H1 (cell line): ENCODE measurements at regions not wholly inside any gene's neighbourhood (a gene's known extent, or its start where the extent isn't known, plus 50 kb on each side); places are given as distances from the start of the nearest gene placed in this dataset.

ENCODE experiments used
- CTCF ChIA-PET: fragments of 300-600 bp; sonication (Branson Sonifier 250); formaldehyde crosslinking; loops from one replicate; lab custom pipeline; 2021; ENCODE audit not compliant: partially characterized antibody; lab: Charles Lee
- POLR2A ChIA-PET: fragments of 300-600 bp; sonication (Branson Sonifier 250); formaldehyde crosslinking; loops from one replicate; lab custom pipeline; 2021; ENCODE audit warnings: inconsistent platforms; ENCODE audit not compliant: partially characterized antibody; lab: Charles Lee
- DNase-seq, 2 experiments: peaks; one replicate each; pipeline versions ENCODE4 v3.0.0 to v3.0.0-alpha.2; 2010 to 2022; ENCODE audit warnings: low spot score in 2 of 2, low read depth in 1 of 2, mixed read lengths in 1 of 2
- FAIRE-seq: peaks from 2 replicates; lab custom pipeline; 2011; peaks lifted over from hg19 to GRCh38; lab: Jason Lieb, UNC
- H2AFZ ChIP-seq: 2 replicates; pipeline ENCODE4 v1.8.1; 2012; ENCODE audit warnings: low read length, inconsistent platforms
- H2AK5ac ChIP-seq: 2 replicates; pipeline ENCODE4 v1.6.1; 2013; ENCODE audit warnings: low read depth, low read length
- H2BK120ac ChIP-seq: replicated peaks from 2 replicates; pipeline ENCODE3; 2013; ENCODE audit warnings: low read depth, low read length, inconsistent platforms
- H2BK12ac ChIP-seq: 2 replicates; pipeline ENCODE4 v1.6.1; 2013; ENCODE audit warnings: low read depth, low read length
- H2BK15ac ChIP-seq: 2 replicates; pipeline ENCODE4 v1.6.1; 2013; ENCODE audit warnings: low read length
- H2BK20ac ChIP-seq: 2 replicates; pipeline ENCODE4 v1.6.1; 2013; ENCODE audit warnings: low read length
- H2BK5ac ChIP-seq: 2 replicates; pipeline ENCODE4 v1.6.1; 2013; ENCODE audit warnings: low read depth, low read length
- H3K14ac ChIP-seq: 2 replicates; pipeline ENCODE4 v1.6.1; 2013; ENCODE audit warnings: inconsistent platforms; ENCODE audit not compliant: insufficient read length
- H3K18ac ChIP-seq: 2 replicates; pipeline ENCODE4 v1.6.1; 2013; ENCODE audit warnings: low read length; ENCODE audit errors: extremely low read depth
- H3K23ac ChIP-seq: 2 replicates; pipeline ENCODE4 v1.6.1; 2013; ENCODE audit warnings: inconsistent platforms; ENCODE audit not compliant: insufficient read length
- H3K23me2 ChIP-seq: 2 replicates; pipeline ENCODE4 v1.6.1; 2013; ENCODE audit warnings: low read depth, low read length
- H3K27ac ChIP-seq: 2 replicates; pipeline ENCODE4 v1.6.1; 2011; ENCODE audit warnings: low read depth, low read length, inconsistent platforms
- H3K27me3 ChIP-seq, 4 experiments: replicated peaks in 1 of 4; 1 replicate in 1 of 4; 2 replicates in 3 of 4; pipeline versions ENCODE4 v1.6.1 to v1.8.1; 2011 to 2013; ENCODE audit warnings: low read length in 3 of 4, mild to moderate bottlenecking in 3 of 4, inconsistent platforms in 2 of 4, mixed read lengths in 2 of 4, moderate library complexity in 1 of 4; ENCODE audit not compliant: control insufficient read depth in 3 of 4, insufficient read depth in 3 of 4; ENCODE audit errors: extremely low read depth in 1 of 4
- H3K36me3 ChIP-seq, 4 experiments: 2 replicates each; pipeline versions ENCODE4 v1.6.1 to v1.8.1; 2011 to 2013; ENCODE audit warnings: mild to moderate bottlenecking in 4 of 4, low read length in 3 of 4, moderate library complexity in 2 of 4, control low read depth in 1 of 4, inconsistent platforms in 1 of 4; ENCODE audit not compliant: insufficient read depth in 4 of 4, control insufficient read depth in 2 of 4
- H3K4ac ChIP-seq: replicated peaks from 2 replicates; pipeline ENCODE3; 2013; ENCODE audit warnings: low read length, low read depth, mixed read lengths, inconsistent platforms; ENCODE audit not compliant: insufficient read length
- H3K4me1 ChIP-seq, 4 experiments: replicated peaks in 1 of 4; 1 replicate in 1 of 4; 2 replicates in 3 of 4; pipeline versions ENCODE4 v1.6.1 to v1.8.1; 2011 to 2013; ENCODE audit warnings: low read length in 3 of 4, inconsistent platforms in 2 of 4, mixed read lengths in 1 of 4; ENCODE audit not compliant: insufficient read depth in 4 of 4, control insufficient read depth in 3 of 4
- H3K4me2 ChIP-seq, 2 experiments: 2 replicates each; pipeline versions ENCODE4 v1.6.1 to v1.8.1; 2011 to 2013; ENCODE audit warnings: low read depth in 2 of 2, low read length in 2 of 2, control low read depth in 1 of 2, inconsistent platforms in 1 of 2, mild to moderate bottlenecking in 1 of 2; ENCODE audit not compliant: insufficient read depth in 1 of 2
- H3K4me3 ChIP-seq, 4 experiments: fragments of 200-600, 300-600 bp in 1 of 4; sonication (generic), shearing (Covaris generic), sonication (Bioruptor Twin) in 1 of 4; 2 replicates each; pipeline versions ENCODE4 v1.5.1 to v1.8.1; 2011 to 2016; ENCODE audit warnings: low read length in 4 of 4, low read depth in 3 of 4, control low read depth in 2 of 4, inconsistent platforms in 2 of 4, mild to moderate bottlenecking in 2 of 4, mixed read lengths in 1 of 4, moderate library complexity in 1 of 4; ENCODE audit not compliant: insufficient read depth in 2 of 4; ENCODE audit errors: extremely low read depth in 1 of 4
- H3K56ac ChIP-seq: replicated peaks from 2 replicates; pipeline ENCODE3; 2013; ENCODE audit warnings: low read depth, mild to moderate bottlenecking, mixed read lengths, low read length, inconsistent platforms; ENCODE audit not compliant: insufficient read length
- H3K79me1 ChIP-seq: 2 replicates; pipeline ENCODE4 v1.6.1; 2013; ENCODE audit warnings: low read depth, low read length, control low read depth
- H3K79me2 ChIP-seq, 2 experiments: 2 replicates each; pipeline versions ENCODE4 v1.6.1 to v1.8.1; 2012 to 2013; ENCODE audit warnings: low read length in 2 of 2, mild to moderate bottlenecking in 2 of 2, inconsistent platforms in 1 of 2; ENCODE audit not compliant: insufficient read depth in 2 of 2, control insufficient read depth in 1 of 2
- H3K9ac ChIP-seq, 4 experiments: replicated peaks in 1 of 4; 1 replicate in 1 of 4; 2 replicates in 3 of 4; pipeline versions ENCODE4 v1.6.1 to v1.8.1; 2011 to 2013; ENCODE audit warnings: low read depth in 3 of 4, low read length in 3 of 4, control low read depth in 2 of 4, mild to moderate bottlenecking in 2 of 4, moderate library complexity in 2 of 4, inconsistent platforms in 1 of 4; ENCODE audit errors: extremely low read depth in 1 of 4
- H3K9me3 ChIP-seq, 2 experiments: 2 replicates each; pipeline versions ENCODE4 v1.6.1 to v1.8.1; 2012 to 2013; ENCODE audit warnings: mild to moderate bottlenecking in 2 of 2, moderate library complexity in 2 of 2, control low read depth in 1 of 2, inconsistent platforms in 1 of 2, low read depth in 1 of 2, low read length in 1 of 2, mixed read lengths in 1 of 2; ENCODE audit not compliant: insufficient read depth in 2 of 2
- H4K20me1 ChIP-seq, 2 experiments: replicated peaks in 1 of 2; 2 replicates each; pipeline versions ENCODE3 to v1.8.1; 2011 to 2013; ENCODE audit warnings: inconsistent platforms in 2 of 2, low read length in 2 of 2, mild to moderate bottlenecking in 1 of 2; ENCODE audit not compliant: insufficient read depth in 2 of 2, control insufficient read depth in 1 of 2
- H4K5ac ChIP-seq: 2 replicates; pipeline ENCODE4 v1.6.1; 2013; ENCODE audit warnings: low read length, low read depth, mixed read lengths, inconsistent platforms; ENCODE audit not compliant: insufficient read length
- H4K8ac ChIP-seq: 2 replicates; pipeline ENCODE4 v1.8.0; 2013; ENCODE audit warnings: mild to moderate bottlenecking, moderate library complexity, low read length, inconsistent platforms; ENCODE audit not compliant: insufficient read depth; ENCODE audit errors: extremely low read depth
- H4K91ac ChIP-seq: replicated peaks from 2 replicates; pipeline ENCODE3; 2013; ENCODE audit warnings: low read length, mixed read lengths, inconsistent platforms; ENCODE audit not compliant: insufficient read length
- BRCA1 ChIP-seq: IDR thresholded peaks from 2 replicates; pipeline ENCODE4 v1.6.1; 2012; ENCODE audit warnings: low read depth, low read length, improper control_type of control experiment
- CHD2 ChIP-seq: IDR thresholded peaks from 2 replicates; pipeline ENCODE4 v1.6.1; 2012; ENCODE audit warnings: low read length, improper control_type of control experiment
- EP300 ChIP-seq, 2 experiments: IDR thresholded peaks; 1 replicate in 1 of 2; 2 replicates in 1 of 2; pipeline ENCODE4 v1.6.1; 2011 to 2012; ENCODE audit warnings: low read depth in 2 of 2, low read length in 2 of 2, mild to moderate bottlenecking in 2 of 2, borderline replicate concordance in 1 of 2, inconsistent platforms in 1 of 2, moderate library complexity in 1 of 2
- NRF1 ChIP-seq: IDR thresholded peaks from 2 replicates; pipeline ENCODE4 v1.6.1; 2011; ENCODE audit warnings: mild to moderate bottlenecking, low read depth, low read length, improper control_type of control experiment
- POLR2A ChIP-seq, 2 experiments: IDR thresholded peaks; 1 replicate in 1 of 2; 2 replicates in 1 of 2; pipeline ENCODE4 v1.6.1; 2011; ENCODE audit warnings: low read depth in 2 of 2, low read length in 2 of 2, mild to moderate bottlenecking in 2 of 2; ENCODE audit errors: control extremely low read depth in 1 of 2
- RAD21 ChIP-seq, 2 experiments: IDR thresholded peaks in 1 of 2; conservative IDR thresholded peaks in 1 of 2; 2 replicates each; pipeline ENCODE4 v1.6.1; 2011; ENCODE audit warnings: low read depth in 2 of 2, low read length in 2 of 2, improper control_type of control experiment in 1 of 2, inconsistent platforms in 1 of 2, mild to moderate bottlenecking in 1 of 2, moderate library complexity in 1 of 2
- RXRA ChIP-seq: IDR thresholded peaks from 2 replicates; pipeline ENCODE4 v1.6.1; 2011; ENCODE audit warnings: low read depth, mild to moderate bottlenecking, low read length, moderate library complexity; ENCODE audit not compliant: insufficient read depth
- SAP30 ChIP-seq: fragments of 300-600 bp; sonication (generic); IDR thresholded peaks from 2 replicates; pipeline ENCODE4 v1.7.1; 2012; ENCODE audit warnings: low read length, moderate library complexity, mild to moderate bottlenecking, inconsistent platforms; ENCODE audit not compliant: insufficient read depth, insufficient replicate concordance
- YY1 ChIP-seq: IDR thresholded peaks from 2 replicates; pipeline ENCODE4 v1.6.1; 2011; ENCODE audit warnings: low read depth, mild to moderate bottlenecking, low read length
- WGBS, 2 experiments: shearing (Covaris generic) in 1 of 2; methylation state at CpG; one replicate each; pipeline versions ENCODE4 v1.1.6 to v1.1.7; 2013 to 2015; ENCODE audit warnings: low lambda C conversion rate in 2 of 2, mixed read lengths in 2 of 2, inconsistent platforms in 1 of 2, low coverage in 1 of 2, missing lambda C conversion rate in 1 of 2; ENCODE audit not compliant: insufficient replicate concordance in 2 of 2, insufficient coverage in 1 of 2, insufficient read length in 1 of 2; ENCODE audit errors: extremely low coverage in 1 of 2, missing lambda C conversion rate in 1 of 2; 5-methylcytosine and 5-hydroxymethylcytosine counted together

DNA sequence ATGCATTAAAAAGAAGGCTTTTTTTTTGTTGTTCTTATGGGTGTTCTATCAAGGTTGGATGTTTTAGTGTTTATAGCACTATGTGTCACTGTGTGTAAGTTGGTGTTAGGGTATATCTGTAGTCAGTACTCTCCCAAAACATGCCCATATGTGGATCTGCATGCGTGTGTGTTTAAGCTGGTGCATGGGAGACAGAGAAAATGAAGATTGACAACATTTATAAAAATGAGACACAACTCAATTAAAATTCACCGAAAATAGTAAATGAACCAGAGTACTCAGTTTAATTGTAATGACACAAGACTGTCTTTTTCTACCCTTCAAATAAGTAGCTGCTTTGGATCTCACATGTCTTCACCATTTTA lies 323.4 kb downstream of the TMEM161B start:
- no peak overlapping the region for H2AK5ac ChIP-seq
- no peak overlapping the region for H3K4ac ChIP-seq
- H3K4me3 ChIP-seq, result no peak overlapping the region
- no peak overlapping the region for H2BK15ac ChIP-seq
- no peak overlapping the region for H2BK12ac ChIP-seq
- H3K56ac ChIP-seq, result no peak overlapping the region
- H2BK120ac ChIP-seq, result no peak overlapping the region
- H2BK5ac ChIP-seq, result no peak overlapping the region
- POLR2A ChIA-PET, result no interaction called here
- no peaks in the 10 kb centered on the region for H3K79me2 ChIP-seq
- no peaks in the 10 kb centered on the region for H3K23me2 ChIP-seq
- no peak overlapping the region for H3K18ac ChIP-seq
- no peak overlapping the region for H4K5ac ChIP-seq
- H3K4me2 ChIP-seq, result peak overlapping the region in 1 of 2 experiments; percentile 31; a peak in 1 of 4 replicates
- H3K27me3 ChIP-seq, result no peaks in the 10 kb centered on the region
- no peak overlapping the region for H3K14ac ChIP-seq
- TF ChIP-seq RAD21 (IDR thresholded peaks at IDR 0.05 in 1 of 2, conservative IDR thresholded peaks at IDR 0.05 in 1 of 2; ENCODE audit: low read depth in 2 of 2, low read length in 2 of 2) (no peak), NRF1 (no peak), SAP30 (no peak), POLR2A (IDR thresholded peaks at IDR 0.05; ENCODE audit: control extremely low read depth in 1 of 2, low read depth in 2 of 2, low read length in 2 of 2) (no peak), BRCA1 (no peak), EP300 (IDR thresholded peaks at IDR 0.05; ENCODE audit: borderline replicate concordance in 1 of 2, low read depth in 2 of 2, low read length in 2 of 2) (no peak), CHD2 (no peak), RXRA (no peak), YY1 (no peak)
- TF ChIP-seq, all 59 proteins: peak for 0
- Histone ChIP-seq H4K20me1 (no peaks in the 10 kb centered on the region), H3K9ac (no peak overlapping the region), H2AFZ (no peak overlapping the region), H3K4me1 (peaks cover 2 to 10% (median 5%) of the 10 kb centered on the region in 4 experiments; a peak in 5 of 7 replicates), H3K79me1 (no peaks in the 10 kb centered on the region), H3K9me3 (no peaks in the 10 kb centered on the region), H4K91ac (no peak overlapping the region), H4K8ac (no peak overlapping the region), H3K36me3 (no peaks in the 10 kb centered on the region), H3K23ac (no peak overlapping the region), H3K27ac (no peak overlapping the region), H2BK20ac (no peak overlapping the region)
- 86% methylated on average over 2 of the region's 2 CpGs; no CpG with 5 or more reads in 1 of the 2 experiments for WGBS, 2 experiments
- CTCF ChIA-PET, result interaction anchor here (1.1 to 2.2 kb wide), 3 partner anchors 9 to 160 kb away, joined by 3 to 7 read pairs (median 4); no protein-coding TSS in a partner anchor
- DNase-seq (no peak), FAIRE-seq (no peak)
